Heart right ventricle (tissue), 16 donors: ENCODE measurements at regions not wholly inside any gene's neighbourhood (a gene's known extent, or its start where the extent isn't known, plus 50 kb on each side); places are given as distances from the start of the nearest gene placed in this dataset.

ENCODE experiments used
- ATAC-seq, 8 donors: fragments of 200-7000 bp; cut with Tn5 transposase; one replicate each; pipeline ENCODE4 v1.9.1; 2020; ENCODE audit warnings: mild to moderate bottlenecking in 8 of 8, moderate library complexity in 8 of 8, moderate number of reproducible peaks in 1 of 8
- DNase-seq, 2 donors: peaks; one replicate each; pipeline ENCODE4 v3.0.0-alpha.2; 2020
- H3K27ac ChIP-seq, 10 donors: fragments of 200-600 bp; sonication (generic) in 2 of 10; one replicate each; pipeline versions ENCODE4 v1.5.0 to v1.8.0; 2020 to 2022; ENCODE audit warnings: mild to moderate bottlenecking in 3 of 10
- H3K27me3 ChIP-seq, 7 donors: fragments of 200-600 bp; one replicate each; pipeline ENCODE4 v1.8.0; 2021 to 2022; ENCODE audit warnings: mild to moderate bottlenecking in 2 of 7
- H3K36me3 ChIP-seq, 9 donors: fragments of 200-600 bp; sonication (generic) in 1 of 9; one replicate each; pipeline versions ENCODE4 v1.5.0 to v1.8.0; 2020 to 2022; ENCODE audit warnings: mild to moderate bottlenecking in 2 of 9
- H3K4me1 ChIP-seq, 9 donors: fragments of 200-600 bp; sonication (generic) in 1 of 9; one replicate each; pipeline versions ENCODE4 v1.5.0 to v1.8.0; 2020 to 2022; ENCODE audit warnings: mild to moderate bottlenecking in 4 of 9
- H3K4me3 ChIP-seq, 10 donors: fragments of 200-600 bp; sonication (generic) in 2 of 10; one replicate each; pipeline versions ENCODE4 v1.5.0 to v1.8.0; 2020 to 2022; ENCODE audit warnings: mild to moderate bottlenecking in 7 of 10, moderate library complexity in 2 of 10
- H3K9me3 ChIP-seq, 11 donors: fragments of 200-600 bp in 10 of 11; sonication (generic) in 2 of 11; one replicate each; pipeline versions ENCODE4 v1.5.0 to v1.8.0; 2013 to 2022; ENCODE audit warnings: mild to moderate bottlenecking in 2 of 11, control low read depth in 1 of 11, moderate library complexity in 1 of 11
- WGBS, 2 donors: extraction: QIAGEN DNeasy Blood & Tissue Kit; methylation state at CpG; one replicate each; pipeline ENCODE4 v1.1.7; 2013; ENCODE audit warnings: inconsistent platforms in 1 of 2; 5-methylcytosine and 5-hydroxymethylcytosine counted together
- intact Hi-C, 10 donors: fragments of 100-400 bp; cut with DNase I; formaldehyde crosslinking; loops; one replicate each; pipeline versions ENCODE4 v1.11.1 to v1.14.2; 2022
- TF ChIP-seq, protein P1 (sequence below), 9 donors: fragments of 200-600 bp; sonication (generic) in 2 of 9; IDR thresholded peaks; one replicate each; pipeline versions ENCODE4 v1.5.0 to v1.8.0; 2021 to 2022; ENCODE audit warnings: antibody characterized with exemption in 9 of 9, mild to moderate bottlenecking in 5 of 9, moderate library complexity in 1 of 9
- donor health status: Arrhythmogenic right ventricular cardiomyopathy.
- donor health status: ischemic (EF 13 %, LVEDD 7.1; RV severe dilation, severe dysfunction).
- donor health status: healthy with polysubstance abuse.
- donor health status: DM: no; HTN: yes; CAD: no.
- donor health status: DM: no; HTN: no; CAD: no.
- donor health status: ischemic (EF 25% LVEDD 6.9; RV normal size, moderate dysfunction).
- donor health status: ischemic (EF 25% LVEDD 5.7; RV mildly dilated, moderate dysfunction).
- donor health status: healthy.
- donor health status: DM: yes; HTN: yes; CAD: no.
- donor health status: Ischemic cardiomyopathy.
- donor health status: ischemic (EF 35%, LVEDD 5.7; RV mildly dilated, moderate dysfunction).
- donor health status: nonischemic (EF 11% LVEDD 7.7; RV severe dilation, severe dysfunction).
- donor health status: DM: yes; HTN: yes; CAD: no.
- donor health status: PGD.
- donor health status: ischemic (EF 29% LVEDD 5.4; RV normal size, mild dysfunction).
- donor health status: nonischemic (EF 23%, LVEDD 6.1; RV moderate dilation, normal function).

DNA sequence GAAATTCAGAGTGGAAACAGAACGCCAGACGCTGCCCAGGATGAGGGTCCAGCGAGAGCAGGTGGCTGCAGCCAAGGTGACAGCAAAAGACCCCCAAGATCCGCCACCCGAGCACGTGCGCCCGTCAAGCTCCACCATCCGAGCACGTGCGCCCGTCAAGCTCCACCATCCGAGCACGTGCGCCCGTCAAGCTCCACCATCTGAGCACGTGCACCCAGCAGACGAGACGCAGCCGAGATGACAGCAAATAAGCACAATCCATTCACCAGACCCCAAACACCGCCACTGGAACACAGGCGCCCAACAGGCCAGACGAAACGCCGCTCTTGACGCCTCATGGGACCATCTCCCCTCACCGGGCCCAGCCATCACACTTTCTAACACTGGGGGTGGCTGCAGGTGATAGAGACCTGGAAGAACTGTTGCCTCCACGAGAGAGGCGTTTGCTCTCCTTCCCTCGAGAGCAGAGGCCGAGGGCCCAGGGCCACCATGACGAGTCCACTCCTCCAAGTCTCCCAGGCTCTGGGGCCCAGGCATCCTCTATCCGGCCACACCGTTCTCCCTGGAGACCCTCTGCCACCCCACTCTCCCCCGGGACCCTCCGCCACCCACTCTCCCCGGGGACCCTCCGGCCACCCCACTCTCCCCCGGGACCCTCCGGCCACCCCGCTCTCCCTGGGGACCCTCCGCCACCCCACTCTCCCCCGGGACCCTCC is 62.1 kb upstream of the GALNT9 start:
- 88 to 89% methylated on average over 40 to 43 of the region's 43 CpGs for WGBS, 2 donors
- Histone ChIP-seq H3K9me3 (no peaks in the 10 kb centered on the region), H3K27ac (no peak overlapping the region), H3K27me3 (peaks cover 3 to 70% (median 46%) of the 10 kb centered on the region in 7 donors), H3K4me3 (no peak overlapping the region), H3K4me1 (no peaks in the 10 kb centered on the region), H3K36me3 (no peaks in the 10 kb centered on the region)
- DNase-seq = no peak
- intact Hi-C loops = no loop called here
- TF ChIP-seq, protein P1, sequence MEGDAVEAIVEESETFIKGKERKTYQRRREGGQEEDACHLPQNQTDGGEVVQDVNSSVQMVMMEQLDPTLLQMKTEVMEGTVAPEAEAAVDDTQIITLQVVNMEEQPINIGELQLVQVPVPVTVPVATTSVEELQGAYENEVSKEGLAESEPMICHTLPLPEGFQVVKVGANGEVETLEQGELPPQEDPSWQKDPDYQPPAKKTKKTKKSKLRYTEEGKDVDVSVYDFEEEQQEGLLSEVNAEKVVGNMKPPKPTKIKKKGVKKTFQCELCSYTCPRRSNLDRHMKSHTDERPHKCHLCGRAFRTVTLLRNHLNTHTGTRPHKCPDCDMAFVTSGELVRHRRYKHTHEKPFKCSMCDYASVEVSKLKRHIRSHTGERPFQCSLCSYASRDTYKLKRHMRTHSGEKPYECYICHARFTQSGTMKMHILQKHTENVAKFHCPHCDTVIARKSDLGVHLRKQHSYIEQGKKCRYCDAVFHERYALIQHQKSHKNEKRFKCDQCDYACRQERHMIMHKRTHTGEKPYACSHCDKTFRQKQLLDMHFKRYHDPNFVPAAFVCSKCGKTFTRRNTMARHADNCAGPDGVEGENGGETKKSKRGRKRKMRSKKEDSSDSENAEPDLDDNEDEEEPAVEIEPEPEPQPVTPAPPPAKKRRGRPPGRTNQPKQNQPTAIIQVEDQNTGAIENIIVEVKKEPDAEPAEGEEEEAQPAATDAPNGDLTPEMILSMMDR (IDR thresholded peaks at IDR 0.05) = no peak
- no peak for ATAC-seq

DNA sequence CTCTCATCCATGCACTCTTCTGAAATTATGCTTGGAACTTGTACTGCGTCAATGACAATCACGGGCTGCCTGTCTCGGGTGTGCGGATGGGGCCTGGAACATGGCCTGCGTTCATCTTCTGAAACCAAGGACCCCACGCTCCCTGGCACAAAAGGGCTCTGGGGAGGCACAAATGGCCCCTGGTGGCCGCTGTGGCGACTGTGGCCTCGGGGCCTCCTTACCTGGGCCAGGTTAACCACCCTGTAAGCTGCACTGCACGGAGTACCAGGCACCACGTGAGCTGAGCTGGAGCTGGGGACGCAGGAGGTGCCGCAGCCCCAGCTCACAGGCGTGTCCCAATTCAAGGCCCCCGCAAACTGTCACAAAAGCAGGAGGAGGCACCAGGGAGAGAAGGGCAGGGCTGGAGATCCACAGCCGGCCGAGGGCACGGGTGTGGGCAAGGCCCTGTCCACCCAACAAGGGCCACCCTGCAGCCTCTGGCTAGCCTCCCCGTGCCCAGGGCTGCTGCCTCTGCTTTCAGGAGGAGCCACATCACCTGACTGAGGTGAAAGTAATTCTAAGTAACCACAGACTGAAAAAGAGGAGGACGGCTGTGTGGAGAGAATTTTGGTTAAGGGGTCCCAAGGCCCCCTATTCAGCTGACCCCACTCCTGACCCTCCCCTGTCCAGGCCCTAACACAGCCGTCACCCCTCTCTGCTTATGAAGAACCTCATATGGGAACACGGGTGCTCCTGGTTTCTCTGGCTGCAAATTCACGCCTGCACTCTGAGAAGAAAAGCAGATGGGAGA is 61.1 kb upstream of the GALNT9 start:
- DNase-seq (no peak), ATAC-seq (no peak)
- H3K4me1 ChIP-seq = no peaks in the 10 kb centered on the region
- no peak overlapping the region for H3K4me3 ChIP-seq
- intact Hi-C loops = no loop called here
- TF ChIP-seq, protein P1 (IDR thresholded peaks at IDR 0.05) = no peak
- H3K36me3 ChIP-seq = no peaks in the 10 kb centered on the region
- no peak overlapping the region for H3K27ac ChIP-seq
- peaks cover 8 to 73% (median 50%) of the 10 kb centered on the region in 7 donors for H3K27me3 ChIP-seq
- 81 to 82% methylated on average over 23 of the region's 23 CpGs for WGBS, 2 donors
- H3K9me3 ChIP-seq = no peaks in the 10 kb centered on the region

DNA sequence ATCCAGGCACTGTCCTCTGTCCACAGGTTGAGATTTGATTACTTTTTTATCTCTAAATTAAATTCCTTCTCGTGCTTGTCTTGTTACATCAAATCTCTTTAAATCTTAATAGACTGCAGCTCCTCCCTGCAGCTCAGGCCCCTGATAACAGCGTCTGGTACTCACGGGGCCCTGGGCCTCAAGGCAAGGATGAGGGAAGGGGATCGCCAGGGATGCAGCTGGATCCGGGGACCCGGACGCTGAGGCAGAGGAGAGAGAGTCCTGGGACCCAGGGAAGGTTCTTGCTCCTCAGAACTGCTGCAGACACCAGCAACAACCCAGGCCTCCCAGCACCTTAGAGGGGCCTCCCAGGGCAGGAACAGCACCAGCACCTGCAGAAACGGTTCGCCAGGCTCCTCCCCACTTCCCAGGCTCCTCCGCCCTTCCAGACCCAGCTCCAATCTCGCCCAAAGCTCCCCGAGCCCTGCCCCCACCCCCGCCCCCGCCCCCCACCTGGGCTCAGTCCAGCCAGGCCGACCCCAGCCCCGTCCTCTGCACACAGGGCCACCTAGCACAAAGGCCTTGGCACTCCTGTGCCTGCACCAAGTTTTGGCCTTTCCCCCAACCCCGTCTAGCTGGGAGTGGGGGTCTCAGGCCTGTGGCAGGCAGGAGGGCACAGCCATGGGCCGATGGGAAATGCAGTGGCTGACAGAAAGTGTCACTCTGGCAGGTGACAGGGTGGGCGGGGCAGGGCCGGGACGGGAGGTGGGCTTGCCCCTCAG is 60.3 kb upstream of the GALNT9 start:
- intact Hi-C loops = no loop called here
- H3K27me3 ChIP-seq = peaks cover 8 to 72% (median 47%) of the 10 kb centered on the region in 7 donors
- H3K9me3 ChIP-seq = no peaks in the 10 kb centered on the region
- H3K27ac ChIP-seq = no peak overlapping the region
- DNase-seq (no peak), ATAC-seq (no peak)
- TF ChIP-seq, protein P1 (IDR thresholded peaks at IDR 0.05) = no peak
- no peak overlapping the region for H3K4me3 ChIP-seq
- no peaks in the 10 kb centered on the region for H3K36me3 ChIP-seq
- no peaks in the 10 kb centered on the region for H3K4me1 ChIP-seq
- WGBS, 2 donors = 26 to 28% methylated on average over 21 of the region's 21 CpGs

DNA sequence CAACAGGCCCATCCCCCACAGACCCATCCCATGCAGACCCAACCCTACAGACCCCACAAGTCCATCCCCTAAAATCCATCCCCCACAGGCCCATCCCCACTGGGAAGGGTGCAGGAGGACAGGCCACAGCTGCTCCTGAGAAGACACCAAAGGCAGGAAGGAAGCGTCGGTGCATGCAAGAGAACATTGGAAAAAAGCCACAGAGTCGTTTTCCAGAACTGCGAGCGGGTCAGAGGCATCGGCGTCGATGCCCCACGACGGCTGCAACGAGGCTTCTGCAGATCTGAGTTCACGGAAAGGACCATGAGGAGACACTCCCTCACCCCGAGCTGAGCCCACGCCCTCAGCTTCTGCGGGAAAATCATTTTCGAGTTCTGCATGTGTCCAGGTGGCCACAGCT is 59.6 kb upstream of the GALNT9 start:
- Histone ChIP-seq H3K27me3 (peaks cover 8 to 72% (median 47%) of the 10 kb centered on the region in 7 donors), H3K27ac (no peak overlapping the region), H3K36me3 (no peaks in the 10 kb centered on the region), H3K4me3 (no peak overlapping the region), H3K9me3 (no peaks in the 10 kb centered on the region), H3K4me1 (no peaks in the 10 kb centered on the region)
- TF ChIP-seq, protein P1 (IDR thresholded peaks at IDR 0.05) = no peak
- intact Hi-C loops = no loop called here
- WGBS, 2 donors = 48 to 50% methylated on average over 16 of the region's 16 CpGs
- ATAC-seq (no peak), DNase-seq (no peak)
